SH-SY5Y (cell line): ENCODE measurements at regions not wholly inside any gene's neighbourhood (a gene's known extent, or its start where the extent isn't known, plus 50 kb on each side); places are given as distances from the start of the nearest gene placed in this dataset.

ENCODE experiments used
- GATA2 ChIP-seq: IDR thresholded peaks from 2 replicates; pipeline ENCODE4 v1.6.1; 2011; ENCODE audit warnings: mild to moderate bottlenecking, low read depth, low read length
- GATA3 ChIP-seq: IDR thresholded peaks from 2 replicates; pipeline ENCODE4 v1.6.1; 2011; ENCODE audit warnings: low read depth, mild to moderate bottlenecking, low read length, moderate library complexity

DNA sequence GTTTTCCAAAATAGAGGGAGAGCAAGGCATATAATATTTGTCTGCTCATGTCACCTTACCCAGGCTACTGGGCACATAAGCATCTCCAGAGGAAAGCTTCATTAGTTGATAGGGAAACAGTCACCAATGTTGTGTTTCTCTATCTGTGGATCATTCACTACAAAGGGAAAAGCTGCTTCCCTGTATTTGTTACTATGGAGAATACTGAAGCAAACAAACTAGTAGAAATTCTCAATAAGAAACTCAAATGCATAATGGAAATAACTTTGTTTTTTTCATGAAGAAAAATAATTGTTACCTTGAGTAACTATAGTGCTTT lies 138.2 kb downstream of the PCSK1 start:
- no peak for TF ChIP-seq GATA2
- no peak for TF ChIP-seq GATA3
